ENCODE measurements at regions not wholly inside any gene's neighbourhood (a gene's known extent, or its start where the extent isn't known, plus 50 kb on each side); places are given as distances from the start of the nearest gene placed in this dataset.

GRCh38 chr1:88566615-88567387 is 117.3 kb upstream of the PKN2 start:
- DNase-seq: no peak
- no peaks in the 10 kb centered on the region for H3K9me3 Mint-ChIP-seq
- 68 to 86% methylated on average over 3 to 9 of the region's 9 CpGs for WGBS, 2 experiments (ENCODE audit: insufficient coverage in 1 of 2, insufficient read length in 1 of 2)
- no peaks in the 10 kb centered on the region for H3K27me3 Mint-ChIP-seq (ENCODE audit: insufficient read depth)
- no peaks in the 10 kb centered on the region for H3K36me3 ChIP-seq (ENCODE audit: control insufficient read depth, insufficient read depth, low read length)
- no peak overlapping the region for H3K27ac ChIP-seq (ENCODE audit: low read depth, low read length)
- H3K9me3 ChIP-seq (ENCODE audit: control insufficient read depth, low read length): no peaks in the 10 kb centered on the region
- no peak overlapping the region for H3K4me3 Mint-ChIP-seq
- peaks cover 11% of the 10 kb centered on the region for H3K4me1 Mint-ChIP-seq
- no peaks in the 10 kb centered on the region for H3K27me3 ChIP-seq (ENCODE audit: control insufficient read depth, insufficient read depth, low read length, poor library complexity, severe bottlenecking)
- no peak overlapping the region for H3K27ac Mint-ChIP-seq
- H3K4me1 ChIP-seq (ENCODE audit: control insufficient read depth, insufficient read depth, low read length): peaks cover 5% of the 10 kb centered on the region
- H3K4me3 ChIP-seq (ENCODE audit: low read length): no peak overlapping the region
- no peak for TF ChIP-seq CTCF (conservative IDR thresholded peaks at IDR 0.05)
- no peak overlapping the region for H3K9ac ChIP-seq (ENCODE audit: extremely low read depth, low read length, poor library complexity, severe bottlenecking)
- no peaks in the 10 kb centered on the region for H3K36me3 Mint-ChIP-seq (ENCODE audit: low read depth)

- Histone ChIP-seq H3K36me3 (ENCODE audit: control insufficient read depth, insufficient read depth, low read length) (no peaks in the 10 kb centered on the region), H3K4me1 (ENCODE audit: control insufficient read depth, insufficient read depth, low read length) (no peaks in the 10 kb centered on the region), H3K9ac (ENCODE audit: extremely low read depth, low read length, poor library complexity, severe bottlenecking) (no peak overlapping the region), H3K27ac (ENCODE audit: low read depth, low read length) (no peak overlapping the region), H3K9me3 (ENCODE audit: control insufficient read depth, low read length) (no peaks in the 10 kb centered on the region), H3K27me3 (ENCODE audit: control insufficient read depth, insufficient read depth, low read length, poor library complexity, severe bottlenecking) (no peaks in the 10 kb centered on the region), H3K4me3 (ENCODE audit: low read length) (no peak overlapping the region)
- no peak overlapping the region for H3K27ac Mint-ChIP-seq
- no peaks in the 10 kb centered on the region for H3K36me3 Mint-ChIP-seq (ENCODE audit: low read depth)
- H3K4me3 Mint-ChIP-seq: no peak overlapping the region
- TF ChIP-seq CTCF (conservative IDR thresholded peaks at IDR 0.05): no peak
- 64 to 78% methylated on average over 1 of the region's 1 CpG for WGBS, 2 experiments (ENCODE audit: insufficient coverage in 1 of 2, insufficient read length in 1 of 2)
- no peaks in the 10 kb centered on the region for H3K9me3 Mint-ChIP-seq
- no peak for DNase-seq
- H3K4me1 Mint-ChIP-seq: peaks cover under 1% of the 10 kb centered on the region
- H3K27me3 Mint-ChIP-seq (ENCODE audit: insufficient read depth): no peaks in the 10 kb centered on the region
Measured at GRCh38 chr1:88571506-88571905, 112.6 kb upstream of the PKN2 start.

DNA sequence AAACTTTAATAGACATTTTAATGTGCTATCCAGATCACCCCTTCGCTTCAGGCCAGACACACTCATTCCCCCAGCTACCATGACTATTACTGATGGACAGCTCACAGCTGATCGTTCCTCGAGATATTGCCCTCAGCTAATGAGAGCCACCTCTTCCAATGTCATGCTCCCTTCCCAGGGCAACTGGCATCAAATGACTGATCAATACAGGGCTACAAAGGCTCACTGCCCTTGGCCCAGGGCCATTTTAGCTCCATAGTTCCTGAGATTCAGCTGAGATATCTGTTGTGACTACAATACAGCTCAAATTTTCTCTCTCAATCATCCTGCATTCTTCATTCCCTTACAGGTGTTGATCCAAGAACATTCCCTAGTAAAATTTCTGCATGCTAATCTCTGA is 104.5 kb upstream of the PKN2 start:
- no peak overlapping the region for H3K4me3 Mint-ChIP-seq
- Histone ChIP-seq H3K36me3 (ENCODE audit: control insufficient read depth, insufficient read depth, low read length) (no peaks in the 10 kb centered on the region), H3K4me1 (ENCODE audit: control insufficient read depth, insufficient read depth, low read length) (no peaks in the 10 kb centered on the region), H3K9me3 (ENCODE audit: control insufficient read depth, low read length) (no peaks in the 10 kb centered on the region), H3K27ac (ENCODE audit: low read depth, low read length) (no peak overlapping the region), H3K4me3 (ENCODE audit: low read length) (no peak overlapping the region), H3K27me3 (ENCODE audit: control insufficient read depth, insufficient read depth, low read length, poor library complexity, severe bottlenecking) (no peaks in the 10 kb centered on the region), H3K9ac (ENCODE audit: extremely low read depth, low read length, poor library complexity, severe bottlenecking) (no peak overlapping the region)
- H3K27me3 Mint-ChIP-seq (ENCODE audit: insufficient read depth): no peaks in the 10 kb centered on the region
- no peak for TF ChIP-seq CTCF (conservative IDR thresholded peaks at IDR 0.05)
- H3K9me3 Mint-ChIP-seq: peaks cover 1% of the 10 kb centered on the region
- no peaks in the 10 kb centered on the region for H3K36me3 Mint-ChIP-seq (ENCODE audit: low read depth)
- DNase-seq: no peak
- WGBS, 2 experiments (ENCODE audit: insufficient coverage in 1 of 2, insufficient read length in 1 of 2): 94 to 100% methylated on average over 3 of the region's 3 CpGs
- no peaks in the 10 kb centered on the region for H3K4me1 Mint-ChIP-seq
- H3K27ac Mint-ChIP-seq: no peak overlapping the region
